Stimulated activated CD8-positive, alpha-beta memory T cell treated with anti-CD3 and anti-CD28 coated beads, Interleukin-15, amount 100 ng/mL, for 4 hours (primary cell): ENCODE measurements at regions not wholly inside any gene's neighbourhood (a gene's known extent, or its start where the extent isn't known, plus 50 kb on each side); places are given as distances from the start of the nearest gene placed in this dataset.
"Not testable (repeated sequence)": the region's sequence is repeated elsewhere in the genome, so short reads cannot be mapped to it uniquely, and the experiment has no call there.

Experiments
- DNase-seq, 2 donors: peaks; one replicate each; pipeline ENCODE4 v3.0.0-alpha.2; 2020; ENCODE audit warnings: low read depth in 2 of 2

DNA sequence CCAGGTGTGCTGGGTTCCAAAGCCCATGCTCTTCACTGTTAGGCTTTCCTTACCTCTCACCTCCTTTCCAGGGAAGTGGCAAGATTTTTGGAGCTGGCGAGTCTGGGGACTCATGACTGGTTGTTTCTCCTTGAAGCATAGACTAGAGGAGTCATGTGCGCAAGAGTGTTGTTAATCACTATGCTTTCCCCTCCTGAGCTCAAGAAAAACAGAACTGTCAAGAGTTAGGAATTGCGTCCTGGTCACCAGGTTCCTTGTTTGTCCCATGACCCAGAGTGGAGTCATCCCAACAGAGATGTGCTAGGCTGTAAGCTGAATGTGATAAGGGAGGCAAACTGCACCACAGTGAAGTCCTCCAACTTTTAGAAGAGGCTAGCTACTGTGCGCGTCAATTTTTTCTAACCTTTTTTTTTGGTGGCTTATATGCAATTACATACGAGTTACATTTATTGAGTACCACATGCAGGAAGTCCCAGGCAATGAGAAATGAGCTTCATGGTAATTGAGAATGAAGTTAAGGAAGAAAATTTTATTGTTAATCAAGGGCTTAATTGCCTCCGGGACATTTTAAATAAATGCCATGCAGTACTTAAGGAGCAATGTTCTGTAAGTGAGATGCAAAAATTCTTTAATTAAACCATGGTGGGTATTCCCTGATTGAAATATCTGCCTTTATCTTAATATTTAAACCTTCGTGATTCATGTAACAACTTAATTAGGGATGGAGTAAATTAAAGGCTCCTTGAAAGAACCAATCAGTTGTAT, 233.9 kb downstream of the ZIC5 start:
- no peak for DNase-seq

DNA sequence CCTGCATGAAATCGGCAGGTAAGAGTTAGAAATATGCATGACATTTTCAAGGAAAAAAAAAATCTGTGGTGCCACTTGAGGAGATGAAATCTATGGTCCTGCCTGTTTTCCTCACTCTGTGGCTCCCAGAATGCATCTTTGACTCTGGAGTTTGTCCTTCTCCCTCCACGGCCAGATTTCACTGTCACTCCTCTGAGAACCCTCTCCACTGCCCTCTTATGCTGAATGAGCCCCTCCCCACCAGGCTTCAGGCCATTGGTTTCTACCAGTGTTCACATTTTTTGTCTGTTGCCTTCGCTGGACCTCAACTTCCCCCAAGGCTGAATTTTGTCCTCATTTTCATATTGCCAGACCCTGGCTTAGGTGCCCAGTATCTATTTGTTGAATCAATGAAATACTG, 235.0 kb downstream of the ZIC5 start:
- DNase-seq: no peak

GRCh38 chr13:99734013-99734693, 232.9 kb downstream of the TM9SF2 start:
- no peak for DNase-seq

DNA sequence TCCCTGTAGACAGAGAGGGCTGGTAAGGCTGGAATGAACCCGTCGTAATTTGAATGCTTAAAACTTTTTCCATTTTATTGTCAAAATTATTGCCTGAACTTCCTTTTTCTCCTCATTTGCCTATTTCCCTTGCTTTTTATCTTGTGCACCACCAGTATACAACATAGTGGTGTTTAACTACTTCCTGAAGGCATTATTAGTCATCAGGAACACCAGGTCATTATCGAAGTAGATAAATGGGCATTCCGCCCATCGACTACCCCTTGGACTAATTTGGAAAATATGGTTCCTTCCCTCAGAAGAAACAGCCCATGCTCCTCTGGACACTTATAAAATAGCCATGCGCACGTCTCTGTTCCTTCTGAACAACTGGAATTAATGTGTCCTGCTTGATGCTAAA, 232.1 kb downstream of the TM9SF2 start:
- DNase-seq: no peak

GRCh38 chr13:99731747-99732146, 230.5 kb downstream of the TM9SF2 start:
- DNase-seq: no peak

DNA sequence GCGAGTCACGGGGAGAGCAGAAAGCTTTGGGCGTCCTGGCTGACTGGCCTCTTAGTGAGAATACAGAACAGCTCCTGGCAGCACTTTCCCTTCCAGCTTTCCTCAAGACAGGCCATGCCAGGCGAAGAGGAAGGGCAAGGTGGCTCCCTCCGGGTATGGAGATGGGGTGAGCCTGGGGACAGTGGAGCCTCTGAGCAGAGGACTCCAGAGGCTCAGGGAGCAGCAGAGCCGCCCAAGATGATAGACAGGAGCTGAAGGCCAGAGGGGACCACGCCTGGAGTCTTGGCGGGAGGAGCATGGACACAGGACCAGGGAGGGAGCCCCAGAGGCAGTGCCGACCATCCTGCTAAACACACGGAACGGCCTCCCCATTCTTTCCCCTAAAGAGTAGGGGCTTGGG, 229.1 kb downstream of the TM9SF2 start:
- no peak for DNase-seq

DNA sequence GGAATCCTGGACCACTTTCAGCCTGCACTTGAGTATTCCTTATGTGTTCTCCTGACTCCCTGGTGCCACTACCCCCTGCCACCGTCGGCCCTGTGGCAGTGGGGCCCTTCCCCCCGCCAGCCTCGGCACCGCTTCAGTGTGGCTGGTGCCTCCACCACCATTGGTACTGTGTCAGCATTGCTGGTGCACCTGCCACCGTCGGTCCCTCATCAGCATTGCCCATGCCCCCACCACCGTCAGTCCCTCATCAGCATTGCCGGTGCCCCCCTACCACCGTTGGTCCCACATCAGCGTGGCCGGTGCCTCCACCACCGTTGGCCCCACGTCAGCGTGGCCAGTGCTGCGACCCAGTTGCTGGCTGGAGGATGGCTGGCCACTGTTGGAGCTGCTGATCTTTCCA, 228.5 kb downstream of the TM9SF2 start:
- no peak for DNase-seq

DNA sequence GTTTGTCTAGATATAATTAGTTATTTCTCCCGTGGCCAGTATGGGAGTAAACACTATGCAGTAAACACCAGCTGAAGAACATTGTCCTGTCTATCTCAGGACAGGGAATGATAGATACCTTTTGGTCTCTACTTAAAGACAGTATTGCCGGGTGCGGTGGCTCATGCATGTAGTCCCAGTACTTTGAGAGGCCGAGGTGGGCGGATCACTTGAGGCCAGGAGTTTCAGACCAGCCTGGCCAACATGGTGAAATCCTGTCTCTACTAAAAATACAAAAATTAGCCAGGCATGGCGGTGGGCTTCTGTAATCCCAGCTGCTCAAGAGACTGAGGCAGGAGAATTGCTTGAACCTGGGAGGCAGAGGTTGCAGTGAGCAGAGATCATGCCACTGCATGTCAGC, 226.4 kb downstream of the TM9SF2 start:
- DNase-seq: not testable (repeated sequence)

DNA sequence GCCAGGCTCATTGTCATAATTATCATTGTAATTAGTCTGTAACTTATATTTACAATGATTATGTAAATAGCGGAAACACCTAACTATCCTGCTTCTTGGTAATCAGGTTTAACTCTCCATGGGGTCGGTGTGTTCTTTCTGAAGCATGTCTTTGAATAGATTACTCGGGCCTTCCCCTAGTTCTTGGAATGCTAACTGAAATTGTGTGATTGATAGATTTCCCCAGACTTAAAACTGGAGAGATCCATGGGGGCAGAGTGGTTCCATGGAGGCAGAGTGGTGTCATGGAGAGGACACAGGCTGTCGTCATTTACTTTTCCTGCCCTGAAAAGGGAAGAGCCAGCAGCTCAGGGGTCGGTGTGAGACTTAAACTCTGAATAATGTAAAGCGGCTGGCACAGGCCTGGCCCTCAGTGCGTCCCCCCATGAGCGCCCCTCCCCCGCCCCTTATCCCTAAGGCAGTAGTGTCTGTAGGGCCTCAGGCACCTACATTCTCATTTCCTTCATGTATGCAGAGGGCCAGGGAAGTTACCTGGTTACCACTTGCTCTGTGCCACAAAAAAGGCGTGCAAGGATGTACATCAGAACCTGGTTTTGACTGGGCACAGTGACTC, 225.1 kb downstream of the TM9SF2 start:
- no peak for DNase-seq

- DNase-seq: no peak
These were observed 224.4 kb downstream of the TM9SF2 start for GRCh38 chr13:99725644-99726043.

DNA sequence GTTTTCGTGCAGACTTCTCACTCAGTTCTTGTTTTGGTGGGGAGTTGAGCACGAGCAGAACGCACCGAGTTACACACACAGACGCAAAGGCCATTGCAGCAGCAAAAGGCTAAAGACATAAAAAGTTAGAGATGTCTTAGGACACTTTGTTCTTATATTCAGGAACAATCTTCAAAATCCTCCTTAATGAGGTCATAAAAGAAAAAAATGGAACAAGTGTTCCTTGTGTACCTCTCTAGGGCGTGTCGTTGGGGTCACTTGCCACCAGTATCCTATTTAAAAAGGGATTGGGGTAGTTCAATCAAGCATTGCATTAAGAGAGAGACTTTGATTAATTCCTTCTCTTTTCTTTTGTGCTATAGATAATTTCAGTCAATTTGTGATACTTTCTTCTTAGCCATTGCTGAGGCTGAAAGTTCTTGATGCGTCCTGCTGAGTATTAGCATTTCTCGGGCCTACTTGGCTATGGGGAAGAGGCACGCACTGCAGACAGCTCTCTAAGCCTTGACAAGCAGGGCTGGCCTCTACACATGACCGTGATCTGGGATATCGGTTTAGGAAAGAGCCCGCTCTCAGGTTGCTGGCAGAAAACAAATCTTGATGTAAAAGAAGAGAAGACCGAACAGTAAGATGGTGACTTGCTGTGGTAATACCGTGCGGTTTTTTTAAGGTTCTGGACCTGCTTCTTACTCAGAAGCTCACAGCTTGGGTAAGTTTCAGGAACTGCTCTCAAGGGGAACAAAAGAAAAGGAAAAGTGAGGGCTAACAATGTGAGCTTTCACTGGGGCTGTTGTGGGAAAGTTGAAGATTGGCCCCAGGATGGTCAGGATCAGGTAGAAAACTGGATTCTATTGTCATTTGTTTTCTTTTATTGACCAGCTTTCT, 223.6 kb downstream of the TM9SF2 start:
- DNase-seq: no peak

- DNase-seq: no peak
These were observed 222.6 kb downstream of the TM9SF2 start for GRCh38 chr13:99723878-99724277.

DNA sequence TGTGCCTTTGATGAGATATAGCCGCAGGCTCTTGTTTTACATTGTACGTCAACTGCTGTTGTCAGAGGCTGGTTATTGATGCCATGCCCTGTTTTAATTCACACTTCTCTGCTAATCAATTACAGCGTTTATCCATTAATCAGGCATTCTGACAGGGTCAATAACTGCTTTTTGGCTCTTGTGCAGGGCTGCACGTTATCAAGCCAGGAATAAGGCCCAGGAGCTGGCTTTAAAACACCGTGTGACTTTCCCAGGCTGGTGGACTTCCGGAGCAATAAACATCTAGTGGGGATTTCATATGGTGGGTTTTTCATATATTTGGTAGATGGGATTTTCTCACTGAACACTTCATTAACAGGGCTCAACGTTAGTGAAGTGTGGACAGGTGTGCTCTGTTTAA, 221.7 kb downstream of the TM9SF2 start:
- no peak for DNase-seq

DNA sequence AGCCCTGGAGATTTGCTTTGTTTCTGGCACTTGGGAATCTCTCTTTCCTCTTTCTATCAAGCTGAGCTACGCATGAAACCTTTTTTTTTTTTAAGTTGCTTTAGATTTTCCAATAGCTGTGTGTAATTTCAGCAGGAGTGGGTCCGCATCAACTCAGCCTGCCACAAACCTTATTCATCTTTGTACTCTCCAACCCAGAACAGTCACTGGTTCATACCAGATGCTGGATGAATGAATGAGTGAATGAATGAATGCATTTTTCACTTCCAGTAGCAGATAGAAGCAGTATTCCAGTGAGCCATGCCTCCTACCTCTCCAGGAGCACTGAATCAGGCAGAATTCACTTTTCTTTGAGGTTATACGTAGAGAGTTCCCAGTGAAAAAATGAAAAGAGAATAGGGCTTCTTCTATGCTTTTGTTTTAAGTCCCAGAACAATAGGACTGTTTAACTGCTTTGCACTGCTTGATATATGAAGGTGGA, 221.1 kb downstream of the TM9SF2 start:
- no peak for DNase-seq

GRCh38 chr13:99721606-99722337, 220.5 kb downstream of the TM9SF2 start:
- DNase-seq: no peak

GRCh38 chr13:99717959-99718674, 216.8 kb downstream of the TM9SF2 start:
- no peak for DNase-seq

DNA sequence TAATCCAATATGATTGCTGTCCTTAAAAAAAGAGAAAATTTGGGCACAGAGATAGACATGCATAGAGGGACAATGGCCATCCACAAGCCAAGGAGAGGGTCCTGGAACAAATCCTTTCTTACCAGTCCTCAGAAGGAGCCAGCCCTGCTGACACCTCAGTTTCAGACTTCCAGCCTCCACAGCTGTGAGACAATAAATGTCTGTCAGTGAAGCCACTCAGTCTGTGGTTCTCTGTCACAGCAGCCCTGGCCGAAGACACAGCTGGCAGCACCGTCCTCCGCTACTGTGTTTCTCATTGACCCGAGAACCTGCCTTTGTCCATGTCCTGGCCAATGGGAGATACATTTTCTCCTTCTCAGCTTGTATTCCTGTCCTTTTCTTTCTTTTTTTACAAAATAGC, 207.9 kb downstream of the TM9SF2 start:
- no peak for DNase-seq

DNA sequence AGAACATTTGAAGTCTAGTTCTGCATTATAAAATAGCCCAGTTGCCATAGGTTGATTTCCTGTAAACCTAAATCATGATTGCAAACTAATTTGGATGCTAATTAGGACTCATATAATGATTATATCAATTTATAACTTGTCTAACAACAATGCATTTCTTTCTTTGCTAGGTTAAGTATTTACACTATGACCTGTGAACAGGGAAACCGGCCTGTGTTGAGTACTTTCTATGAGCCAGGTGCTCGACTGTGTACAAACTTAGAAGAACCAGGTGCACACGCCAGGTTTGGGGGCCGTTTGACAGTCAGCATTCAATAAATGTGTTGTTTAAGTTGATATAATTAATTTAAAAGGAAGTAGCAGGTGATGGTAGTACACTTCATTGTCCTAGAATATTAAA, 203.1 kb downstream of the TM9SF2 start:
- no peak for DNase-seq

DNA sequence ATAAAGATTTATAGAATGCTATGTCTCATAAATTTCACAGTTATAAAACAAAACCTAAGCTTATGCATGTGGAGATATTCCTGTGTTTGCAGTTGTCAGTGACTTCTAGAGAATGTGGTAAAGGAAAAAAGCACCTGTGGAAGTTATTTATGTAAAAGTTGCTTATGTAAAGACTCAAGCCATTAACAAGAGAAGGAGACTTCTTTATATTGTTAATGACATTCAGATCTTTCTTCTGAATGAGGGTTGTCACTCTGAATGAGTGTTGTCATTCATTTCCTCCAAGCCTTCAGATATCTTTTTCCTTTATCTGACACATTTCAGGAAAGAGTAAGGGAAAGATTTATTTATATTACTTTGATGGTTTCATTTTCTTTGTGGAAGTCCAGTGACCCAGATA, 202.6 kb downstream of the TM9SF2 start:
- DNase-seq: no peak

DNA sequence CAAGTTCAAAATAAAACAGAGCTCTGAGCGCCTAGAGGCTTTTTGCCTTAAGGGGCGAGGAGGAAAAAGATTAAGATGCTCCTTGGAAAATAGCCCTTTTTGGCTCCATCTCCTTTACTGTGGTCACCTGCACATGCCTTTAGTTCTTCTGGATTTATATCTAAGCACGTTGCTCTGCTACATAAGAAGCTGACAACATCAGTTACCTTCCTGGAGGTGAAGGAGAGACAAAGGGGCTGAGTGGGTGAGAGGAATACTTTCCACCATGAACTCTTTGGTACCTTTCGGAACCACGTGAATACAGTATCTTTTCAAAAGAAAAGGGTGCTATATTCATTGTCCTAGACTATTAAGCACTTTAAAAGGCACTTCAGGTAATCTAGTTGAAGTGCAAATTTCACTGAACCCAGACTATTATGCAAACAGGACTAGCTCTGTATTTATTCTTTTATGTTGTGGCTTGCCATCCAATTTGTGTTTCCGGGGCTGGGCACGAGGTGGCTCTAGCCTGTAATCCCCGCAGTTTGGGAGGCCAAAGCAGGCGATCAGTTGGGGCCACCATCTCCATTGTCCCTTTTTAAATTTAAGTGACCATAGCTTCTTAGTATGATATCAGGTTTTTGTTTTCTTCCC, 201.5 kb downstream of the TM9SF2 start:
- no peak for DNase-seq
